NCI-H1092 treated with DMSO at 0.1 percent for 48 hours (cell line): ENCODE measurements at regions not wholly inside any gene's neighbourhood (a gene's known extent, or its start where the extent isn't known, plus 50 kb on each side); places are given as distances from the start of the nearest gene placed in this dataset.
"Not testable (repeated sequence)": the region's sequence is repeated elsewhere in the genome, so short reads cannot be mapped to it uniquely, and the experiment has no call there.

Experiments used
- DNase-seq: peaks from one replicate; lab custom pipeline; 2025; lab: John Stamatoyannopoulos, UW

DNA sequence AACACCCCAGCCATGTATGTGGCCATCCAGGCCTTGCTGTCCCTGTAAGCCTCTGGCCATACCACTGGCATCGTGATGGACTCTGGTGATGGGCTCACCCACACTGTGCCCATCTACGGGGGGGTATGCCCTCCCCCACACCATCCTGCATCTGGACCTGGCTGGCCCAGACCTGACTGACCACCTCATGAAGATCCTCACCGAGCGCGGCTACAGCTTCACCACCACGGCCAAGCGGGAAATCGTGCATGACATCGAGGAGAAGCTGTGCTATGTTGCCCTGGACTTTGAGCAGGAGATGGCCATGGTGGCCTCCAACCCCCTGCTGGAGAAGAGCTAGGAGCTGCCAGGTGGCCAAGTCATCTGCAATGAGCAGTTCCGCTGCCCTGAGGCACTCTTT lies 80.4 kb upstream of the ZCCHC2 start:
- DNase-seq, result no peak

DNA sequence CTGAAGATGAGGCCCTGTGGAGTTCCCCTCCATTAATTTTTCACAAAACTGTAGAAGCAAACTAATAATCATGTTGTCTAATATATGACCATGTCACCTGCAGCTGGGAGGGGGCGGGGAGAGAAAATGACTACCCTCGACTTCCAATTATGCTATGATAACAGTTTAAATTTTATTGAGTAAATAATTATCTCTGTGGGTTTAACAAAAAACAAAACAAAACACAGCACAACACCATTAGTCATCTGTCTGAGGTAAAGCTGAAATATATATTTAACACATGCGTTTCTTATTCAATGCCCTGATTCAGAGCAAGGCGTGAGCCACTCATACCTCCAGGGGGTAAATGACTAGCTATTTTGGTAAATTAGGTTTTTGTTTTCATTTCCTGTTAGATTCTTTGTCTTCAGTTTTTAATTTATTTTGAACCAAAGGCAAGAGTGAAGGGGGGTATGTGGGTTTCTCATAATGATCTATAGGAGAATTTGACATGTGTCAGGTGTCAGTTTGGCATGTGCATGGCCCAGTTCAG lies 77.4 kb upstream of the ZCCHC2 start:
- no peak for DNase-seq

DNA sequence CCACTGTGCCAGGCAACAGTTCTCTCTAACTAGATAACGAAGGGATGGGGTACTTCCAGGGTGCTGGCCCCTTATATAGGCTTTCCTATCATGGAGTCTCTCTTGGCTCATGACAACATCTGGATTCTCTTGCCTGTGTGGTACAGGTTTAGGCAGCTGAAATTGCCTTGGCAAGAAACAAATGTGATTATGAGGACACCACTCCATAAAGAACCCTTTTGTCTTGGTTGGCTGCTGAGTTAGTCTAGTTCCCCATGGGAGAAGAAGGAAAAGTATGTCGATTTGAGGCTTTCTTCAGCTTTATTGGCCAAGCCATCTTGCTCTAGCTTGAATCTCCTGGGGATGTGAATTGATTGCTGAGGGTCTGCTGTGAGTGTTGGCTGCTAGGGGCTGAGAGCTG lies 76.3 kb upstream of the ZCCHC2 start:
- no peak for DNase-seq

DNA sequence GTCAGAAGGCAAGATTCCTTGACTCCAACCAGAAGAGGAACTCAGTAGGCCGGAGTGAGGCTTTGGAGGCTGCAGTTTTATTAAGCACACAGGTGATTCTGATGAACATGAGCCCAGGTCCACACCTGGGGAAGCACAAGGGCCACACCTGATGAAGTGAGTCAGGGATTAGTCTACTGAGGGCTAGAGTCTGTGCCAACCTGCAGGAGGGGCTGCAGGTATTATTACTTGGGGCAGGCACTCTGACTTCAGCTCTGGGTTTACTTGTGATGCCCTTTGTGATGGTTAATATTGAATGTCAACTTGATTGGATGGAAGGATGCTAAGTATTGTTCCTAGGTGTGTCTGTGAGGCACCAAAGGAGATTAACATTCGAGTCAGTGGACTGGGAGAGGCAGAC lies 75.2 kb upstream of the ZCCHC2 start:
- no peak for DNase-seq

DNA sequence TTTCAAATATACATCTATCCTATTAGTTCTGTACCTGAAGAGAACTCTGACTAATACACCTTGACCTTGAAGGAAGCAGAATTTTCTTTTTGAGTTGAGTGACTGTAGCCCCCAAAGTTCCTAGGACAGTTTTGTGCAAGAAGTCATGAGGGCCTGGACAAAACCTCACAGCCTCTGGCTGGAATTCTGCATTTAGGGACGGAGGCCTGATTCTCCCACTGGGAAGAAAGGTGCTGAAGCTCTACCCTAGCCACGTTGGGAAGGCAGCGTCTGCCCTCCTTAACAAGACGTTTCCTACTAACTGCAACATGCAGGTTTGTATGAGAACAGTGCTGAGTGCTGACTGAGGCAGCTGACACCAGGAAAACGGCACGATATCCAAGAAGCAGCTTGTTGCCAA lies 74.4 kb upstream of the ZCCHC2 start:
- DNase-seq, result no peak

DNA sequence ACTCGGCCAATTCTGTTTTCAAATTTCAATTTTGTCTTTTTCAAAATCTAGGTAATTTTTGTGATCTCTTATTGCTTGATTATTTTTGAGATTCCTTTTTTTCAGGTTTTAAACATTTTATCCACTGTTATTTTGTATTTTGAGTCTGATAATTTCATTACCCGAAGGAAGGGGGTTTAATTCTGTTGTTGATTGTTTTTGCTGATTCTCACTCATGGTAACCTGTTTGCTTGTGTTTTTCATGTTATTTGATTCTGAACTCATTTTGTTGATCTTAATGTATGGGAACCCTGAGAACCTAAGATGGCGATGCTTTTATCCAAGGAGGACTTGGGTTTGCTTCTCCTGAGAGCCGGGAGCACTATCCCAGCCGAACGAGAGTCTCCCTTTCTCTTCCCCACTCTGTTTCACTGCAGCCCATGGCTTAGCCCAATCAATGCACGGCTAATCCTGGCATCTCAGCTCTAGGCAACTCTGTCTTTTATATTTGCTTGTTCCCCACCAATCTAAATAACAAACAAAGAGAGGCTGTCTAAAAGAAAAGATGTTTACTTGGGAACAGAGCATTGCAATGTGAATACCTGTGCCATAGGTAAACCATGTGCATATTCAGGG lies 73.2 kb upstream of the ZCCHC2 start:
- DNase-seq, result no peak

DNA sequence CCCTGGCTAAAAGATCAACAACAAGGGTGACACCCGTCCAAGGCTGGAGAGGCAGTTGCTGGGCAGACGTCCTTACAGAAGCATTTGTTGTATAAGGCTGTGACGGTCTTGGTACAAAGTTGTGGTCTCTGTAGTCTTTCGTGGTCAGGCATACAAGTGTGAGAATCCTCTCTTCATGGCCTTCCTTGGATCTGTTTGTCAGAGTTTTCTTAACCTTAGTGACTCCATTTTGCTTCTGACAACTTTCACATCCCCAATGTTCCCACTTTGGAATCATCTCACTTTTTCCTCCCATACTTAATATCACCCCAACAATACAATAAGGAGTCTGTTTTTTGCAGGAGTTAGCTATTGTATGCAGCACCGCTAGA lies 72.7 kb upstream of the ZCCHC2 start:
- DNase-seq, result no peak

DNA sequence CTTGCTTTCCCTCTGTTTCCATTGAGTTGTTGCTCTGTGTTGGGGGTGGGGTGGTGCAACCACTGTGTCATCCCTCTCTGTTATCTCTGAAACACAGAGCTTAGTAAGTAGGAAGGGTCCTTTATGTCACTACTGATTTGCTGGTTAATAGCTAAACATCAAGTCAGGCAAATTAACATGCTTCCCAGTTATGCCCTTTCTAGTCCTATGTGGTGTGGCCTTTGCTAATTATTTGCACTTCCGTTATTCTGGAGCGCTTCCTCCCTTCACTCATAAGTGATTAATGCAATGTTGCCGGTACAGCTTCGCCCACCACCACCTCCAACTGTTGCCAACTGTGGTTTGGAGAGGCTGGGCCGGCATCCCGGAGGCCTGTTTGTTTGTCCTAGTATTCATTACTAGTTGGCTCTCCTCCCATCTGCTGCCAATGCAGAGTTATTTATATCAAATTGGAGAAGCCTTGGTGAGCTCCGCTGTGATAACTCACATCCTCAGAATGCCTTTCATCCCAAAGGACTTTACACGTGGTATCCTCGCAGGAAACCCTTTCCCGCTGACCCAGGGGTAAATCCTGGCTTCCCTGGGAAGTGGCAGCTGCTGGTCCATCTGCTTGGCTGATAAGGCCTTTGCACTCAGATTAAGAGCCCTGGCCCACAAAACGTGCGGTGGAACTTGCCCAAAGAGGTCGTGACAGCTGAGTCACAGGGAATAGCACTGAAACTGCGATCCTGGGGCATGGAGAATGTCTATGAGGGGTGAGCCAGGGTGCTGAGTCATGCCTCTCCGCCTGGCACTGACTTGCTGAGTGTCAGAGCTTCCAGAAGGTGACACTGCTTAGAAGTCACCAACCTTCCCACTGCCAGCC lies 72.0 kb upstream of the ZCCHC2 start:
- peak; percentile 78 for DNase-seq

DNA sequence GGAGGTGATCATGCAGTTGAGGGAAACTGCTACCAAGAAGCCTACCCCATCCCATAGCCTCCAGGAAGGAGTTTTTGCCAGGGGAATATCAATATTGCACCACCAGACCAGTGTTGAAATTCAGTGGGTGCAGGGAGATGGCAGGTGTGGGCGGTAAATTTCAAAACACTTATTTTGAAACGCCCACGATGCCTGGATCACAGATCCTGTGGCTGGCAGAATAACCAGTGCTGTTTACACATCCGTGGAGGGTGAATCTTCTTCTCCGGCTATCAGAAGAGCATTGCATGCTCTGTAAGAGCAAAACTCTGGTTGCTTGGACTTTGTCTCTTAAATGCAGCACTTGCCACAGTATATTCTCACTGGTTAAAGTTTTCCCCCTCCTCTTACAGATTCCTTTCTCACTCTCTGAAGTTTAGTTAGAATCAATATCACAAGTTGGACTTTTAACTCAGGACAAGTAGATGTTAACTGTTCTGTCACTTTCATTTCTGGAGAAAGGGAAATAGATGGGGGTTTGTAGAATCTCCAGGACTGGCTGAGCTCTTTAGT lies 70.5 kb upstream of the ZCCHC2 start:
- DNase-seq, result no peak

DNA sequence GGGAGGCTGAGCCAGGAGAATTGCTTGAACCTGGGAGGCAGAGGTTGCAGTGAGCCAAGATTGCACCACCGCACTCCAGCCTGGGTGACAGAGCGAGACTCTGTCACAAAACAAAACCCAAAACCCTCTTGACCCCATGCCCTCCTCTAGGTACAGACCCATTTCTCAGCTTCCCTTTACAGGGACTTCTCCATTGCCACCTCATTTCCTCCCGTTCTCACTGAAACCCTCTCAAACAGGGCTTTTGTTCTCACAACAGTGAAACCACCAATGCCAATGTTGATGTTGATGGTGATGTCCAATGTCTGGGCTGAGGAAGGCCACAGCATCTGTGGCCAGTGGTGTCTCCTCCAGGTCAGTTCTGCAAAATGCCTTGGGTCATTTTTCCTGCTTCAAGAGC lies 69.0 kb upstream of the ZCCHC2 start:
- DNase-seq, result no peak

DNA sequence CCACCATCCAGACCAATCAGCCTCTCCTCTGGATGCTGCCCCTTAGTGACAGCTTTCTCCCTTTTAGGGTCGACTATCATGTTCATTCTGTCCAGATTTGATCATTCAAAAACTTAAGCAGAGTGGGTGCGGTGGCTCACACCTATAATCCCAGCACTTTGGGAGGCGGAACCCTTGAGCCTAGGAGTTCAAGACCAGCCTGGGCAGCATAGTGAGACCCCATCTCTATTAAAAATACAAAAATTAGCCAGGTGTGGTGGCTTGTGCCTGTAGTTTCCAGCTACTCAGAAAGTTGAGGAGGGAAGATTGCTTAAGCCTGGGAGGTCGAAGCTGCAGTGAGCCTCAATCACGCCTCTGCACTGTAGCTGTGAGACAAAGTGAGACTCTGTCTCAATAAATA lies 68.3 kb upstream of the ZCCHC2 start:
- DNase-seq, result no peak

DNA sequence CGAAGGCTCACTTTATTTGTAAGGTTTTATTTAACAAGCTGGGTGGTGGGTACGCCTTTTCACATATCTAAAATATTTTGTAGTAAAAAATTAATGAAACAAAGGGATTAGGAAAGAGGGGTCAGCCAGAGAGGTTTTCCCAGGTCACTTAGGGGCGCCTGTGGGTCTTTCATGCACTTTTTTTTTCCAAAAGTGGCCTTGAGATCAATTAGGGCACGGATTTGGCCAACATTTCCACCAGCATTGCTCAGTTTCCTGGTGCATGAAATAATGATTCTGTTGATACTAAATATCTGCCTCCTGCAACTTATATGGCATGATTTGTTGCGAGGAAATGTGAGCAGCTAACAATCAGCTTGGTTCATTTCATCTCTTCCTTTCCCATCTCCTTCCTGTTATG lies 67.6 kb upstream of the ZCCHC2 start:
- DNase-seq, result no peak

DNA sequence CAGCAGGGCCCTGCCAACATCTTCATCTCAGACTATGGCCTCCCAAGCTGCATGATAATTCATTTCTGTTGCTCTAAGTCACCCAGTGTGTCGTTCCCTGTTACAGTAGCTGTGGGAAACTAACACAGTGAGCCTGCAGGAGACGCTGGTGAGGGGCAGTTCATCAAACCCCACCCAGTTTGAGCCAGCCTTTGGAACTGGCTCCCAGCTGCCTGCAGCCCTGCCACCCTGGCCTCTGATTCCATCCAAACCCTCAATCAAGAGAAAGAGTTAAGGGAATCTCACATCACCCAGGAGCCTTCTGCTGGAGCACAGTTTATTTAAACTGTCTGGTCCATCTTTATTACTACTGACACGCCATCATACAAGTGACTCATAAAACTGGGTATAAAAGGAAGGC lies 64.9 kb upstream of the ZCCHC2 start:
- no peak for DNase-seq

DNA sequence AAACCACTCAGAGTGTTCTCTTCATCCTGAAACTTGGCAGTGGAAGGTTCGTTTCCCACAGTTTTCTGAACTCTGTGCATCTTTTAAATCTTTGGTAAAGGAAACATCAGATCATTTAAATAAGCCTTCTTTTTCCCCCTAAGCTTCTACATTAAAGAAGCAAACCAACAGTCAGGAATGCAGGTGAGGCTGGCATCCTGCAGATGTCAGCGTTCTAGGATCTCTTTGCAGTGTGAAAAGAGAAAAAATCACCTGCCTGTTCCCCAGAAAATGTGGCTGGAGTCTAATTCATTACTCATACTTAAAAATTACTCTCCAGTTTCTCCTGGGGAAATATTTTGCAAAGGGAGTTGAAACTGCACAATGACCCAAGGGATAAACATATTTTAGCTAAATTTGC lies 64.5 kb upstream of the ZCCHC2 start:
- DNase-seq, result no peak

DNA sequence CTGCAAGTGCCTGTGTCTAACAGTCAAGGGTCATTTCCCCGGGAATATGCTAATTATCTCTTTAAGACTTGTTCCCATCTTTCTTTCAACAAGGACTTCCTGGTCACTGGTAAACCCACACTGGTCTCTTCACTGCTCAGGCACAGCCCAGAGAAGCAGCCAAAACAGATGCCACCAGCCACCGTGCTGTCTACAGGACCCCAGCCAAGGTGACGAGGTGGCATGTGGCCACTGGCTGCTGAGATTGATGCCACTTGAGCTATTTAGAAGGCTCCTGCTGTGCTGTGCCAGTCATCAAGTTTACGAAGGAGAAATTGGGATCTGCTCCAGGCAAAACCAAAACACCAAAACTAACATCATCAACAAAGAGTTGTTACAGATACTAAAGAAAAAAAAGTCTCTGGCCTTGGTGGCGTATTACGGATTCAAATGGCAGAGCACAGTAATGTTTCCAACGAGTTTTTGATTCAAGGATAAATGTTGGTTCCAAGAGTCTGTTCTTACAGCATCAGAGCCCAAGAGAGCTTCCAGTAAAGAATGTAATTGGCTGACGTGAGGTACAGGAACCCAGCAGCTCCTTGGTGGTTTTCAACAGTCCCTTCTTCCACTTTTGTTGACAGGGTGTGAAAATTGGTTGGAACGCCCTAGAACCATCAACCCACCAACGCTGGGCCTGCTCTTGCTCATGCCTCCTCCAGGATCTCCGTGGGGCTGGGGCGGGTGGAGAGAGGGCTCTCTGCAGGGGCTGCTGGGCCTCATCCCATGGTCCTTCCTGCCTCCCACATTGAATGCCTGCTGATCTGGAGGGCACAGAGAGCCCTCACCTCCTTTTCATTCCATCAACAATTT lies 63.7 kb upstream of the ZCCHC2 start:
- no peak for DNase-seq

DNA sequence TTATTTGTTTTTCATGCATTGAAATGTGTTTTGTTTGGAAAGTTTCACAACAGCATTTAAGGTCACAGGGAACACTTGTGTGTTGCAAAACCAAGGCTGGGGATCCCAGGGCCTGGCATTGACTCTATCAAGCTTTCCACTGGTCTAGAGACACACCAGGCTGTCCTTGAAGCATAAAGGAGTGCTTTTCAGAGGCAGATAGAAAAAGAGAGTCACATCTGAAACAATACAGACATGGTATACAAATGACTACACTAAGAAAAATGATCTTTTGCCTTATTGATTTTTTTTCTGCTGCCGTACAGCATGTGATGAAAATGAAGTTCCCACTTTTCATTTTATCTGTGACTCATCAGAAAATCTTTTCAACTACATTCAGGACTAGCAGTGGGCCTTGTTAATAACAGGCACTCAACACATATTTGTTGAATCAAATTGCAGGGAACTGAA lies 61.9 kb upstream of the ZCCHC2 start:
- no peak for DNase-seq

DNA sequence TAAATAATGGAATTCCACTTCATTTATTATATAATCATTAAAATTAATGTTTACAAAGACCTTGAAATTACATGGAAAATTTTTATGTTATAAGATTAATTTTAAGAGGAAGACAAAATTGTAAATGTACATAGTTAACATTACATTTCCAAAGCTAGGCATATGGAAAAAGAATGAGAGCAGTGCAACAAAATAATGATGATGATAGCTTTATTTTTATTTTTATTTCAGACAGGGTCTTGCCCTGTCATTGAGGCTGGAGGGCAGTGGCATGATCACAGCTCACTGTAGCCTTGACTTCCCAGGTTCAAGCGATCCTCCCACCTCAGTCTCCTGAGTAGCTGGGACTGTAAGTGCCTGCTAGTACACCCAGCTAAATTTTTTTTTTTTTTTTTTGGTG lies 61.2 kb upstream of the ZCCHC2 start:
- DNase-seq, result no peak

DNA sequence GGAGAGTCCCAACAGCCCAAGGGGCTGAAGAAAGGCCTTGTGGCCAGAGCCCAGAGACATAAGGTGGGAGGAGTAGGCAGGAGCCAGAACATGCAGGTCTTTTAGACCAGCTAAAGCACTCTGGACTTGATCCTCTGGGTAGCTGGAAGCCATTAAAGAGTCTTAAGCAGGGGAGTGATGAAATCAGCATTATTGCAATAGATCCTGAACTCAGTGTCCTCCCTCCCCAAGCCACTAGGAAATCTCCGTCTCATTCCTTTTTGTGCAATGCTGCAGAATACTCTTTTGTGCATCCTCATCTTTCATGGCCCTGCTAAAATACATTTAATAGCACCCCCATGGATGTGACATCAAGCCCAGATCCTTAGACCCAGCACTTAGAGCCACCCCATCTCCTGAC lies 58.6 kb upstream of the ZCCHC2 start:
- DNase-seq, result no peak

DNA sequence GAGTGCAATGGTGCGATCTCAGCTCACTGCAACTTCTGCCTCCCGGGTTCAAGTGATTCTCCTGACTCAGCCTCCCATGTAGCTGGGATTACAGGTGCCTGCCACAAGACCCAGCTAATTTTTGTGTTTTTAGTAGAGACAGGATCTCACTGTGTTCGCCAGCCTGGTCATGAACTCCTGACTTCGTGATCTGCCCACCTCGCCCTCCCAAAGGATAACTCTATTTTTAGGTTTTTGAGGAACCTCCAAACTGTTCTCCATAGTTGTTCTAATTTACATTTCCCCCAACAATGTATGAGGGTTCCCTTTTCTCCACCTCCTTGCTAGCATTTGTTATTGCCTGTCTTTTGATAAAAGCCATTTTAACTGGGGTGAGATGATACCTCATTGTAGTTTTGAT lies 53.7 kb upstream of the ZCCHC2 start:
- not testable (repeated sequence) for DNase-seq
